PC-3 (cell line): ENCODE measurements at regions not wholly inside any gene's neighbourhood (a gene's known extent, or its start where the extent isn't known, plus 50 kb on each side); places are given as distances from the start of the nearest gene placed in this dataset.

ENCODE experiments used
- ATAC-seq: fragments of 200-7000 bp; cut with Tn5 transposase; 2 replicates; pipeline ENCODE4 v1.9.1; 2020; ENCODE audit warnings: mild to moderate bottlenecking, moderate library complexity
- BruUV-seq: library from RNA; stranded (reverse); fragments of 400-500 nt; replicated peaks from 2 replicates; lab custom pipeline; 2021; lab: Mats Ljungman, UMichigan
- CTCF ChIA-PET: fragments of 300-600 bp; sonication (Branson Sonifier 250); formaldehyde crosslinking; loops from one replicate; lab custom pipeline; 2022; ENCODE audit warnings: antibody characterized with exemption; lab: Charles Lee
- POLR2A ChIA-PET: fragments of 300-600 bp; sonication (Branson Sonifier 250); formaldehyde crosslinking; loops from one replicate; lab custom pipeline; 2022; ENCODE audit warnings: antibody characterized with exemption; ENCODE audit not compliant: unreplicated experiment; lab: Charles Lee
- DNase-seq: peaks from one replicate; pipeline ENCODE4 v3.0.0-alpha.2; 2015
- H2AFZ ChIP-seq: fragments of 300-600 bp; sonication (generic); 2 replicates; pipeline ENCODE4 v1.6.0; 2016; ENCODE audit warnings: antibody characterized with exemption, low read length
- H3F3A ChIP-seq: fragments of 300-600 bp; sonication (generic); one replicate; pipeline ENCODE4 v1.6.0; 2017; ENCODE audit warnings: antibody characterized with exemption, low read length, control low read depth, mild to moderate bottlenecking; ENCODE audit not compliant: unreplicated experiment
- H3K27ac ChIP-seq: fragments of 300-600 bp; sonication (generic); 2 replicates; pipeline ENCODE4 v1.5.1; 2016; ENCODE audit warnings: mild to moderate bottlenecking, low read length
- H3K27me3 ChIP-seq: fragments of 300-600 bp; sonication (generic); 2 replicates; pipeline ENCODE4 v1.6.1; 2016; ENCODE audit warnings: low read length, mixed read lengths
- H3K36me3 ChIP-seq: fragments of 300-600 bp; sonication (generic); 2 replicates; pipeline ENCODE4 v1.6.1; 2016; ENCODE audit warnings: low read depth, mixed run types, low read length, mixed read lengths
- H3K4me1 ChIP-seq: fragments of 300-600 bp; sonication (generic); 2 replicates; pipeline ENCODE4 v1.5.1; 2016; ENCODE audit warnings: low read length; ENCODE audit not compliant: insufficient read depth
- H3K4me2 ChIP-seq: fragments of 300-600 bp; sonication (generic); 2 replicates; pipeline ENCODE4 v1.6.0; 2016; ENCODE audit warnings: low read length
- H3K4me3 ChIP-seq: fragments of 300-600 bp; sonication (generic); 2 replicates; pipeline ENCODE4 v1.5.1; 2016; ENCODE audit warnings: mild to moderate bottlenecking, low read length, mixed read lengths
- H3K79me2 ChIP-seq: fragments of 300-600 bp; sonication (generic); 2 replicates; pipeline ENCODE4 v1.6.1; 2017; ENCODE audit warnings: low read length, mixed read lengths
- H3K9ac ChIP-seq: fragments of 300-600 bp; sonication (generic); 2 replicates; pipeline ENCODE4 v1.6.0; 2016; ENCODE audit warnings: mild to moderate bottlenecking, low read length
- H3K9me2 ChIP-seq: fragments of 300-600 bp; sonication (generic); replicated peaks from 2 replicates; pipeline ENCODE4 v1.6.1; 2016; ENCODE audit warnings: mixed run types, low read length, mixed read lengths
- H3K9me3 ChIP-seq: fragments of 300-600 bp; sonication (generic); 2 replicates; pipeline ENCODE4 v1.6.1; 2016; ENCODE audit warnings: low read length, mixed read lengths
- H4K20me1 ChIP-seq: fragments of 300-600 bp; sonication (generic); 2 replicates; pipeline ENCODE4 v1.6.1; 2016; ENCODE audit warnings: low read length, mixed read lengths
- CTCF ChIP-seq: fragments of 300-600 bp; sonication (generic); conservative IDR thresholded peaks from 2 replicates; pipeline ENCODE4 v1.5.1; 2017; ENCODE audit warnings: antibody characterized with exemption, low read depth, mild to moderate bottlenecking, low read length
- EZH2 ChIP-seq: fragments of 300-600 bp; sonication (generic); IDR thresholded peaks from one replicate; pipeline ENCODE4 v1.6.1; 2017; ENCODE audit warnings: antibody characterized with exemption, mild to moderate bottlenecking, low read length; ENCODE audit not compliant: unreplicated experiment
- EZH2phosphoT487 ChIP-seq: fragments of 300-600 bp; sonication (generic); IDR thresholded peaks from 2 replicates; pipeline ENCODE4 v1.6.1; 2018; ENCODE audit warnings: mild to moderate bottlenecking, antibody characterized with exemption, low read length, borderline replicate concordance
- intact Hi-C: fragments of 100-400 bp; cut with micrococcal nuclease; formaldehyde crosslinking; loops from 2 replicates; pipeline ENCODE4 v1.9.0; 2023

DNA sequence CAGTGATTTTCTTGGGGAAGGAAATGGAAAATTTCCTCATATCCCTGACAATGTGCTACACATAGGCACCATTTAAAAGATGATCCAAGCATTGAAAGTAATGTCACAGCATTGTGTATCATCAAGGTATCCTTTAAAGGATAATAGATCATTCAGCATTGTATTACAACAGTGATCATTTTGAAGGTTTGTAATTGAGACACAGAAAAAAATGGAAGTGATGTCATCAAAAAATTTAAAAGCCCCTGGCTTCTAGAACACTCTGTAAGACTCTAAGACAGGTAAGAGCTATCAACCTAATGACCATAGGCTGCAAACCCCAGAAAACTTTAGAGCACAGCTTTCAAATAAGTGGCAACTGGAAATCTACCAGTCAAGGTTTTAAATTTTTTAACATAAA lies 271.4 kb downstream of the ETAA1 start:
- POLR2A ChIA-PET, result no interaction called here
- no peak overlapping the region for H3K4me3 ChIP-seq
- intact Hi-C loops, result no loop called here
- H3K27me3 ChIP-seq, result no peaks in the 10 kb centered on the region
- H3K27ac ChIP-seq, result no peak overlapping the region
- H3K4me1 ChIP-seq, result no peaks in the 10 kb centered on the region
- no peaks in the 10 kb centered on the region for H3K9me3 ChIP-seq
- CTCF ChIA-PET, result no interaction called here
- H3K9me2 ChIP-seq, result no peaks in the 10 kb centered on the region
- no peak overlapping the region for H2AFZ ChIP-seq
- BruUV-seq, result no TSS peak
- DNase-seq, result no peak
- no peaks in the 10 kb centered on the region for H3K79me2 ChIP-seq
- H3F3A ChIP-seq, result no peaks in the 10 kb centered on the region
- no peak for TF ChIP-seq EZH2phosphoT487
- no peak for TF ChIP-seq CTCF
- no peak for TF ChIP-seq EZH2
- H4K20me1 ChIP-seq, result no peaks in the 10 kb centered on the region
- ATAC-seq, result no peak
- H3K9ac ChIP-seq, result no peak overlapping the region
- H3K36me3 ChIP-seq, result no peaks in the 10 kb centered on the region
- H3K4me2 ChIP-seq, result no peak overlapping the region

- Histone ChIP-seq H3K4me2 (no peak overlapping the region), H3K36me3 (no peaks in the 10 kb centered on the region), H3K4me3 (no peak overlapping the region), H3K9me3 (no peaks in the 10 kb centered on the region), H2AFZ (no peak overlapping the region), H3K9ac (no peak overlapping the region), H3K4me1 (no peaks in the 10 kb centered on the region), H3K79me2 (no peaks in the 10 kb centered on the region), H4K20me1 (no peaks in the 10 kb centered on the region), H3K27ac (no peak overlapping the region), H3K9me2 (no peaks in the 10 kb centered on the region), H3F3A (no peaks in the 10 kb centered on the region), H3K27me3 (no peaks in the 10 kb centered on the region)
- intact Hi-C loops, result no loop called here
- CTCF ChIA-PET, result no interaction called here
- no peak for ATAC-seq
- POLR2A ChIA-PET, result no interaction called here
- TF ChIP-seq EZH2phosphoT487 (no peak), CTCF (no peak), EZH2 (no peak)
- no peak for DNase-seq
- no TSS peak for BruUV-seq
Observed at GRCh38 chr2:67669168-67669567, 272.0 kb downstream of the ETAA1 start.

- no peak overlapping the region for H3K4me3 ChIP-seq
- POLR2A ChIA-PET, result no interaction called here
- H2AFZ ChIP-seq, result no peak overlapping the region
- H3K79me2 ChIP-seq, result no peaks in the 10 kb centered on the region
- ATAC-seq (no peak), DNase-seq (no peak)
- H3K4me2 ChIP-seq, result no peak overlapping the region
- no TSS peak for BruUV-seq
- H3K9me2 ChIP-seq, result no peaks in the 10 kb centered on the region
- no peak overlapping the region for H3K9ac ChIP-seq
- CTCF ChIA-PET, result no interaction called here
- no peaks in the 10 kb centered on the region for H4K20me1 ChIP-seq
- no peaks in the 10 kb centered on the region for H3K36me3 ChIP-seq
- intact Hi-C loops, result no loop called here
- TF ChIP-seq CTCF (no peak), EZH2 (no peak), EZH2phosphoT487 (no peak)
- H3K9me3 ChIP-seq, result no peaks in the 10 kb centered on the region
- no peak overlapping the region for H3K27ac ChIP-seq
- no peaks in the 10 kb centered on the region for H3K4me1 ChIP-seq
- H3K27me3 ChIP-seq, result no peaks in the 10 kb centered on the region
- H3F3A ChIP-seq, result no peaks in the 10 kb centered on the region
Observed at GRCh38 chr2:67669766-67670165, 272.6 kb downstream of the ETAA1 start.
